22Rv1 (cell line): ENCODE measurements at regions not wholly inside any gene's neighbourhood (a gene's known extent, or its start where the extent isn't known, plus 50 kb on each side); places are given as distances from the start of the nearest gene placed in this dataset.

Source experiments
- H3K27ac ChIP-seq: fragments of 450-650 bp; 2 replicates; pipeline ENCODE4 v1.5.1; 2017
- CTCF ChIP-seq: fragments of 450-650 bp; IDR thresholded peaks from 2 replicates; pipeline ENCODE4 v1.5.1; 2017; ENCODE audit warnings: mild to moderate bottlenecking
- ZFX ChIP-seq: fragments of 450-650 bp; IDR thresholded peaks from 2 replicates; pipeline ENCODE4 v1.6.1; 2017; ENCODE audit warnings: antibody characterized with exemption, borderline replicate concordance

- no peak overlapping the region for H3K27ac ChIP-seq
- no peak for TF ChIP-seq CTCF
- no peak for TF ChIP-seq ZFX
Measured at GRCh38 chr4:151573474-151573873, 164.5 kb downstream of the FHIP1A start.

- no peak overlapping the region for H3K27ac ChIP-seq
- no peak for TF ChIP-seq CTCF
- TF ChIP-seq ZFX = no peak
Measured at GRCh38 chr4:151573945-151574344, 165.0 kb downstream of the FHIP1A start.

- H3K27ac ChIP-seq = no peak overlapping the region
- TF ChIP-seq CTCF (no peak), ZFX (no peak)
Measured at GRCh38 chr4:151574968-151575367, 166.0 kb downstream of the FHIP1A start.

- no peak for TF ChIP-seq CTCF
- H3K27ac ChIP-seq = no peak overlapping the region
Measured at GRCh38 chr4:151575646-151576045, 166.7 kb downstream of the FHIP1A start.

GRCh38 chr4:151576627-151577026 is 167.7 kb downstream of the FHIP1A start:
- H3K27ac ChIP-seq = no peak overlapping the region
- TF ChIP-seq ZFX (no peak), CTCF (no peak)

- TF ChIP-seq CTCF = no peak
- TF ChIP-seq ZFX = no peak
- no peak overlapping the region for H3K27ac ChIP-seq
Measured at GRCh38 chr4:151581570-151581969, 172.6 kb downstream of the FHIP1A start.

- H3K27ac ChIP-seq = no peak overlapping the region
- no peak for TF ChIP-seq CTCF
- no peak for TF ChIP-seq ZFX
Measured at GRCh38 chr4:151582098-151582497, 173.1 kb downstream of the FHIP1A start.
